SK-N-SH treated with all-trans-retinoic acid at 6 μM for 48 hours (cell line): ENCODE measurements at regions not wholly inside any gene's neighbourhood (a gene's known extent, or its start where the extent isn't known, plus 50 kb on each side); places are given as distances from the start of the nearest gene placed in this dataset.

Source experiments
- ARNTL ChIP-seq: fragments of 450-650 bp; formaldehyde crosslinking; IDR thresholded peaks from 2 replicates; pipeline ENCODE4 v1.5.0; 2020; ENCODE audit warnings: low read depth, mild to moderate bottlenecking, moderate library complexity, borderline replicate concordance
- BACH2 ChIP-seq: fragments of 250-450 bp; sonication (Bioruptor Pico); IDR thresholded peaks from 2 replicates; pipeline ENCODE4 v1.9.0; 2021; ENCODE audit warnings: mild to moderate bottlenecking, borderline replicate concordance
- ESRRG ChIP-seq: fragments of 250-450 bp; sonication (Bioruptor Pico); IDR thresholded peaks from 2 replicates; pipeline ENCODE4 v1.6.1; 2021; ENCODE audit warnings: mild to moderate bottlenecking
- OSR1 ChIP-seq: fragments of 250-450 bp; sonication (Bioruptor Pico); IDR thresholded peaks from 2 replicates; pipeline ENCODE4 v1.8.0; 2022; ENCODE audit warnings: moderate library complexity, mild to moderate bottlenecking, inconsistent platforms
- RARB ChIP-seq: fragments of 250-450 bp; sonication (Bioruptor Pico); IDR thresholded peaks from 2 replicates; pipeline ENCODE4 v1.8.0; 2021; ENCODE audit warnings: mild to moderate bottlenecking, moderate library complexity
- ZC3H10 ChIP-seq: fragments of 250-450 bp; sonication (Bioruptor Pico); IDR thresholded peaks from 2 replicates; pipeline ENCODE4 v1.5.1; 2021; ENCODE audit warnings: mild to moderate bottlenecking, moderate library complexity
- ZFP3 ChIP-seq: fragments of 250-450 bp; sonication (Bioruptor Pico); IDR thresholded peaks from 2 replicates; pipeline ENCODE4 v1.5.0; 2020; ENCODE audit warnings: mild to moderate bottlenecking, moderate library complexity
- ZFP30 ChIP-seq: fragments of 450-650 bp; formaldehyde crosslinking; IDR thresholded peaks from 2 replicates; pipeline ENCODE4 v1.5.0; 2022; ENCODE audit warnings: mild to moderate bottlenecking, moderate library complexity
- ZNF70 ChIP-seq: fragments of 450-650 bp; formaldehyde crosslinking; IDR thresholded peaks from 2 replicates; pipeline ENCODE4 v1.5.0; 2020; ENCODE audit warnings: mild to moderate bottlenecking, moderate library complexity
- TF ChIP-seq, protein P1 (sequence below): fragments of 250-450 bp; sonication (Bioruptor Pico); IDR thresholded peaks from 2 replicates; pipeline ENCODE4 v1.5.1; 2020; ENCODE audit warnings: low read depth, mild to moderate bottlenecking, moderate library complexity
- TF ChIP-seq, protein P2 (sequence below): fragments of 250-450 bp; sonication (Bioruptor Pico); IDR thresholded peaks from 2 replicates; pipeline ENCODE4 v1.5.0; 2020; ENCODE audit warnings: mild to moderate bottlenecking, moderate library complexity
- TF ChIP-seq, protein P3 (sequence below): fragments of 250-450 bp; sonication (Bioruptor Pico); IDR thresholded peaks from 2 replicates; pipeline ENCODE4 v1.8.0; 2020; ENCODE audit warnings: mild to moderate bottlenecking, moderate library complexity, borderline replicate concordance

DNA sequence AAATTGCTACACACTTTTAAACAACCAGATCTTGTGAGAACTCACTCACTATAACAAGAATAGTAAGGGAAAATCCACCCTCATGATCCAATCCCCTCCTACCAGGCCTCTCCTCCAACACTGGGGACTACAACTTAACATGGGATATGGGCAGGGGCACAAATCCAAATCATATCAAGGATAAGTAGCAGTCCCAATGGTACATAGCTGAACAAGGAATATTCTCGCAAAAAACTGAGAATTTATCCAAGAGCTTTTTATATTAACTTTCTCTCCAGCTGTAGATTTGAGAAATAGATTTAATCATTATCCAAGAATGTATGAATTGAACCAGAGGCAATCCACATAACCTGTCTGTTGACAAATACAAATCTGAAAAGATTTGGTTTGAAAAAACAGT lies 185.2 kb downstream of the TMTC3 start:
- TF ChIP-seq, protein P1, sequence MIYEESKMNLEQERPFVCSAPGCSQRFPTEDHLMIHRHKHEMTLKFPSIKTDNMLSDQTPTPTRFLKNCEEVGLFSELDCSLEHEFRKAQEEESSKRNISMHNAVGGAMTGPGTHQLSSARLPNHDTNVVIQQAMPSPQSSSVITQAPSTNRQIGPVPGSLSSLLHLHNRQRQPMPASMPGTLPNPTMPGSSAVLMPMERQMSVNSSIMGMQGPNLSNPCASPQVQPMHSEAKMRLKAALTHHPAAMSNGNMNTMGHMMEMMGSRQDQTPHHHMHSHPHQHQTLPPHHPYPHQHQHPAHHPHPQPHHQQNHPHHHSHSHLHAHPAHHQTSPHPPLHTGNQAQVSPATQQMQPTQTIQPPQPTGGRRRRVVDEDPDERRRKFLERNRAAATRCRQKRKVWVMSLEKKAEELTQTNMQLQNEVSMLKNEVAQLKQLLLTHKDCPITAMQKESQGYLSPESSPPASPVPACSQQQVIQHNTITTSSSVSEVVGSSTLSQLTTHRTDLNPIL (CRISPR knock-in tag): no peak
- TF ChIP-seq BACH2 (CRISPR knock-in tag) (no peak), RARB (no peak), OSR1 (CRISPR knock-in tag) (no peak), ZFP30 (no peak), ZFP3 (CRISPR knock-in tag) (no peak), ARNTL (no peak), ESRRG (CRISPR knock-in tag) (no peak), ZC3H10 (CRISPR knock-in tag) (no peak), ZNF70 (CRISPR knock-in tag) (no peak)
- TF ChIP-seq, protein P2, sequence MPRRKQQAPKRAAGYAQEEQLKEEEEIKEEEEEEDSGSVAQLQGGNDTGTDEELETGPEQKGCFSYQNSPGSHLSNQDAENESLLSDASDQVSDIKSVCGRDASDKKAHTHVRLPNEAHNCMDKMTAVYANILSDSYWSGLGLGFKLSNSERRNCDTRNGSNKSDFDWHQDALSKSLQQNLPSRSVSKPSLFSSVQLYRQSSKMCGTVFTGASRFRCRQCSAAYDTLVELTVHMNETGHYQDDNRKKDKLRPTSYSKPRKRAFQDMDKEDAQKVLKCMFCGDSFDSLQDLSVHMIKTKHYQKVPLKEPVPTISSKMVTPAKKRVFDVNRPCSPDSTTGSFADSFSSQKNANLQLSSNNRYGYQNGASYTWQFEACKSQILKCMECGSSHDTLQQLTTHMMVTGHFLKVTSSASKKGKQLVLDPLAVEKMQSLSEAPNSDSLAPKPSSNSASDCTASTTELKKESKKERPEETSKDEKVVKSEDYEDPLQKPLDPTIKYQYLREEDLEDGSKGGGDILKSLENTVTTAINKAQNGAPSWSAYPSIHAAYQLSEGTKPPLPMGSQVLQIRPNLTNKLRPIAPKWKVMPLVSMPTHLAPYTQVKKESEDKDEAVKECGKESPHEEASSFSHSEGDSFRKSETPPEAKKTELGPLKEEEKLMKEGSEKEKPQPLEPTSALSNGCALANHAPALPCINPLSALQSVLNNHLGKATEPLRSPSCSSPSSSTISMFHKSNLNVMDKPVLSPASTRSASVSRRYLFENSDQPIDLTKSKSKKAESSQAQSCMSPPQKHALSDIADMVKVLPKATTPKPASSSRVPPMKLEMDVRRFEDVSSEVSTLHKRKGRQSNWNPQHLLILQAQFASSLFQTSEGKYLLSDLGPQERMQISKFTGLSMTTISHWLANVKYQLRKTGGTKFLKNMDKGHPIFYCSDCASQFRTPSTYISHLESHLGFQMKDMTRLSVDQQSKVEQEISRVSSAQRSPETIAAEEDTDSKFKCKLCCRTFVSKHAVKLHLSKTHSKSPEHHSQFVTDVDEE (CRISPR knock-in tag): no peak
- TF ChIP-seq, protein P3, sequence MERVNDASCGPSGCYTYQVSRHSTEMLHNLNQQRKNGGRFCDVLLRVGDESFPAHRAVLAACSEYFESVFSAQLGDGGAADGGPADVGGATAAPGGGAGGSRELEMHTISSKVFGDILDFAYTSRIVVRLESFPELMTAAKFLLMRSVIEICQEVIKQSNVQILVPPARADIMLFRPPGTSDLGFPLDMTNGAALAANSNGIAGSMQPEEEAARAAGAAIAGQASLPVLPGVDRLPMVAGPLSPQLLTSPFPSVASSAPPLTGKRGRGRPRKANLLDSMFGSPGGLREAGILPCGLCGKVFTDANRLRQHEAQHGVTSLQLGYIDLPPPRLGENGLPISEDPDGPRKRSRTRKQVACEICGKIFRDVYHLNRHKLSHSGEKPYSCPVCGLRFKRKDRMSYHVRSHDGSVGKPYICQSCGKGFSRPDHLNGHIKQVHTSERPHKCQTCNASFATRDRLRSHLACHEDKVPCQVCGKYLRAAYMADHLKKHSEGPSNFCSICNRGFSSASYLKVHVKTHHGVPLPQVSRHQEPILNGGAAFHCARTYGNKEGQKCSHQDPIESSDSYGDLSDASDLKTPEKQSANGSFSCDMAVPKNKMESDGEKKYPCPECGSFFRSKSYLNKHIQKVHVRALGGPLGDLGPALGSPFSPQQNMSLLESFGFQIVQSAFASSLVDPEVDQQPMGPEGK (CRISPR knock-in tag): no peak
